Brain microvascular endothelial cell (primary cell): ENCODE measurements at regions not wholly inside any gene's neighbourhood (a gene's known extent, or its start where the extent isn't known, plus 50 kb on each side); places are given as distances from the start of the nearest gene placed in this dataset.
"Not testable (repeated sequence)": the region's sequence is repeated elsewhere in the genome, so short reads cannot be mapped to it uniquely, and the experiment has no call there.

Experiments
- DNase-seq: peaks from one replicate; pipeline ENCODE4 v3.0.0-alpha.2; 2020
- H3K27ac ChIP-seq: fragments of 250-450 bp; sonication (Bioruptor Pico); 2 replicates; pipeline ENCODE4 v1.5.1; 2020; ENCODE audit warnings: mild to moderate bottlenecking, moderate library complexity
- H3K27me3 ChIP-seq: fragments of 250-450 bp; sonication (Bioruptor Pico); replicated peaks from 2 replicates; pipeline ENCODE4 v1.5.1; 2020; ENCODE audit warnings: mild to moderate bottlenecking
- H3K36me3 ChIP-seq: fragments of 250-450 bp; sonication (Bioruptor Pico); replicated peaks from 2 replicates; pipeline ENCODE4 v1.5.1; 2020; ENCODE audit warnings: mild to moderate bottlenecking
- H3K4me3 ChIP-seq: 2 replicates; pipeline ENCODE4 v1.5.1; 2011; ENCODE audit warnings: low read depth, mild to moderate bottlenecking, control low read depth, low read length, moderate library complexity
- in situ Hi-C: cut with HindIII; loops from 2 replicates; pipeline ENCODE4 v1.10.0; 2017; ENCODE audit warnings: low sequenced_read_pairs, low pct_ligation_motif_present
- TF ChIP-seq, protein P1 (sequence below): IDR thresholded peaks from 2 replicates; pipeline ENCODE4 v1.5.1; 2011; ENCODE audit warnings: low read depth, mild to moderate bottlenecking, moderate library complexity, low read length, control low read depth, inconsistent platforms; ENCODE audit errors: missing control alignments

DNA sequence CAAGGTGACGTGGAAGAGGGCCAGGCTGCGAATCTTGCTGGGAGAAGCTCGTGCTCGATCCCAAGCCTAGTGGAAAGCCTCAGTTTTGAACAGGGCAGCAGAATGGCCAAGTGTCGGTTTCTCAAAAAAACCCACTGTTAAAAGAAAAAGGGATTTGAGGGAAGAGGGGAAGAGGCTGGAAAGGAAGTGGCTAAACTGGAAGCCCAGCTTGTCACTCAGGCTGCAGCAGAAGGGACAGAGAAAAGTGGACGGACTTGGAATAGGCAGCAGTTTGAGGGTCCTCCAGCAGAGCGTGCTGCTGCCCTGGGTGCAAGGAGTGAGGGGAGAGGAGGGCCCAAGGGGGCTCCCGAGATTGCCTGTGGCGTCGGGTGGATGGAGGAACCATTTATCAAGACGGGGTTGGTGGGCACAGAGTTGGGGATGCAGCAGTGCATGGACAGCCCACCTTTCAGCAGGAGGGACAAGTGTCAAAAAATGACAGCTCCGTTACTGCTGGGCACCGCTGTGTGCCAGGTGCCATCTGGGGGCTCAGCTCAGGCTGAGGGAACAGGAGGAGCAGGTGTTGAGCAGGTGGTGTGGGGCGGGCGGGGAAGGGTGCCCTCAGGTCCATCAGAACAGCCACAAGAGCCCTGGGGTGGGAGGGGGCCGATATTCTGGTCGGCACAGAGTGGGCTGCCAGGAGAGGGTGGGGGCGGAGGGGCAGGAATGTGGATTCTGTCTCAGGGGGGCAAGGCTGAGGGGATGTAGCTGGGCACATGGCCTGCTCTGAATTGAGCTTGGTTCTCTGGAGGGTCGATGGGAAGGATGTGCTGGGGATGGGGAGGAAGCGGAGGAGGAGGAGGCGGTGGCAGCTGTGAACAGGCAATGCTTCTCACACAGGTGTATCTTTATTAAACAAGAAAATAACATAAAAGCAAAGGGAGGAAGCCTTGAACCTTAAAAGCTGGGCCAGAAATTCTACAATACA lies 73.1 kb upstream of the METTL9 start:
- in situ Hi-C loops, DNase-seq, H3K27me3 ChIP-seq, H3K27ac ChIP-seq, H3K36me3 ChIP-seq, H3K4me3 ChIP-seq: not testable (repeated sequence)
- TF ChIP-seq, protein P1, sequence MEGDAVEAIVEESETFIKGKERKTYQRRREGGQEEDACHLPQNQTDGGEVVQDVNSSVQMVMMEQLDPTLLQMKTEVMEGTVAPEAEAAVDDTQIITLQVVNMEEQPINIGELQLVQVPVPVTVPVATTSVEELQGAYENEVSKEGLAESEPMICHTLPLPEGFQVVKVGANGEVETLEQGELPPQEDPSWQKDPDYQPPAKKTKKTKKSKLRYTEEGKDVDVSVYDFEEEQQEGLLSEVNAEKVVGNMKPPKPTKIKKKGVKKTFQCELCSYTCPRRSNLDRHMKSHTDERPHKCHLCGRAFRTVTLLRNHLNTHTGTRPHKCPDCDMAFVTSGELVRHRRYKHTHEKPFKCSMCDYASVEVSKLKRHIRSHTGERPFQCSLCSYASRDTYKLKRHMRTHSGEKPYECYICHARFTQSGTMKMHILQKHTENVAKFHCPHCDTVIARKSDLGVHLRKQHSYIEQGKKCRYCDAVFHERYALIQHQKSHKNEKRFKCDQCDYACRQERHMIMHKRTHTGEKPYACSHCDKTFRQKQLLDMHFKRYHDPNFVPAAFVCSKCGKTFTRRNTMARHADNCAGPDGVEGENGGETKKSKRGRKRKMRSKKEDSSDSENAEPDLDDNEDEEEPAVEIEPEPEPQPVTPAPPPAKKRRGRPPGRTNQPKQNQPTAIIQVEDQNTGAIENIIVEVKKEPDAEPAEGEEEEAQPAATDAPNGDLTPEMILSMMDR = peak; percentile 18

DNA sequence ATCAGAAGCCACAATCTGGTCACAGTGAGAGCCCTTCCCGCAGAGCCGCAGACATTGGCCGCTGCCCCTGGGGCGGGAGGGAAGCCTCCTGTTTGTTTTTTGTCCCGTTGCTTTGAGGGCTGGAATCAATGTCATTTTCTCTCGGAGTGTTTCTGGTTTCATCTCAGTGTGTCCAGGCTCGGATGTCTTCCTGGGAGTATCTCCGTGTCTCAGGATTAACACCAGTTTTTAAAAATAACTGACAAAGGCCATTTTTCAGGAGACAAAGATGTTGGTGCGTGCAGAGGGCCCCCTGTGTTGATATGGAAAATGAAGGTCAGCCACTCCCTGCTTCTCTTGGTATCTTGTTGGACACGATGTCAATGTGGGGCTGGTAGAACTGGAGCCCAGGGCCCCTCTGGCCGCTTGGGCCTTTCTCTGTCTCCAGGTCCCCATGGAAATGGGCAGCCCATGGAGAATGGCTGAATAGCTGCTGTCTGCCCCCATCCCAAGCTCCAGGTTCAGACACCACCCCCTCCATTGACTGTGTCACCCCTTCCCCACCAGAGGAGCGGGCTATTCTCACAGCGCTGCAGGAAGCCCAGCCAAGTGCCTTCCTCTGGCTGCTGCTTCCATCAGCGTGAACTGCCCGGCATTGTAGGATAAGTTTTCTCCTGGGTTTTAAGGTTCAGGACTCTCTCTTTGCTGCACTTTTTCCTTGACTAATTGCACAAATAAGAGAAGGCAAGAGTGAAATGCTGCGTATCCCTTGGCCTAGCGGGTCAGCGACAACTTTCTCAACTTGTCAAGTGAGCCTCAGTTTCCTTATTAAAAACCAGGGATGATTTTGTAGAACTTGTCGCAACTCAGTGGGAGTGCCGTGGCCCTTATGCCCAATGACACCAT lies 72.2 kb upstream of the METTL9 start:
- no peaks in the 10 kb centered on the region for H3K27me3 ChIP-seq
- in situ Hi-C loops = no loop called here
- DNase-seq = no peak
- H3K4me3 ChIP-seq = no peak overlapping the region
- TF ChIP-seq, protein P1 = no peak
- H3K36me3 ChIP-seq = no peaks in the 10 kb centered on the region
- H3K27ac ChIP-seq = no peak overlapping the region

DNA sequence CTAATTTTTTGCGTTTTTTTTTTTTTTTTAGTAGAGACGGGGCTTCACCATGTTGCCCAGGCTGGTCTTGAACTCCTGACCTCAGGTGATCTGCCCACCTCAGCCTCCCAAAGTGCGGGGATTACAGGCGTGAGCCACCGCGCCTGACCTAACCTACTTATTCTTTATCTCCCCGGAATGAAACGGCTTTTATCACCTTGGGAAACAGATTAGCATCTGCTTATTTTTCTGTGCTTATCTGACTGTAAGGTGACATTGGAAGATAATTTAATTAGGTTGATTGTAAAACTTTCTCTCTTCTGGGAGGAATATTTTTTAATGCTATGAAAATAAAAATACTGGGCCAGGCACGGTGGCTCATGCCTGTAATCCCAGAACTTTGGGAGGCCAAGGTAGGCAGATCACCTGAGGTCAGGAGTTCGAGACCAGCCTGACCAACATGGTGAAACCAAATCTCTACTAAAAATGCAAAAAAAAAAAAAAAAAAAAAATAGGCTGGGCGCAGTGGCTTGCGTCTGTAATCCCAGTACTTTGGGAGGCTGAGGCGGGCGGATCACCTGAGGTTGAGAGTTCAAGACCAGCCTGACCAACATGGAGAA lies 70.2 kb upstream of the METTL9 start:
- H3K27me3 ChIP-seq, DNase-seq, H3K4me3 ChIP-seq, H3K27ac ChIP-seq, in situ Hi-C loops, H3K36me3 ChIP-seq: not testable (repeated sequence)

DNA sequence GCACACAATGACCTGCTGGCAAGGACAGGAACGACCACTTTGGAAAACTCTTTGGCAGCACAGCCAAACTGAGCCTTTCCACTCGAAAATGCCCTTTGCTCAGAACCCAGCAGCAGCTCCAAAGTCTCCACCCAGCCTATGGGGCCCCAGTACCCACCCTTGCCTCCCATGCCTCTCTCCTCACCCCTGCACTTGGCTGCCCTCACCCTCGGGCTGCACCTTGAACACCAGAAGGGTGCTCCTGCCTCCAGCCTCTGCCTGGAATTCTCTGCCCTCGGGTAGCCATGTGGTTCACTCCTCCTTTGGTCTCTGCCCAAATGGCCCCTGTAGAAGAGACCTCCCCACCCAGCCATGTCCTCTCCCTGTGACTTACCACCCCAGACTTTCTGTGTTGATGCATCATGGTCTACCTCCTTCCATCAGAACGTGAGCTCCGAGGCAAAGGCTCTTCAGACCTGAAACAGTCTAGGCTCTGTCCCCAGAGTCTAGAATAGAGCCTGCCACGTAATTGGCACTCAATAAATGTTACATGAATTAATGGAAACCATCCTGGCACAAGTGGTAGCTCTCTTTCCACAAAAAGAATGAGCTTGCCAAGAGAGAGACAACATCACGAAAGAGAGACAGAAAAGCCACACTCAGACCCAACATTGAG lies 68.5 kb upstream of the METTL9 start:
- H3K27ac ChIP-seq, in situ Hi-C loops, DNase-seq, H3K36me3 ChIP-seq, H3K27me3 ChIP-seq, H3K4me3 ChIP-seq: not testable (repeated sequence)

DNA sequence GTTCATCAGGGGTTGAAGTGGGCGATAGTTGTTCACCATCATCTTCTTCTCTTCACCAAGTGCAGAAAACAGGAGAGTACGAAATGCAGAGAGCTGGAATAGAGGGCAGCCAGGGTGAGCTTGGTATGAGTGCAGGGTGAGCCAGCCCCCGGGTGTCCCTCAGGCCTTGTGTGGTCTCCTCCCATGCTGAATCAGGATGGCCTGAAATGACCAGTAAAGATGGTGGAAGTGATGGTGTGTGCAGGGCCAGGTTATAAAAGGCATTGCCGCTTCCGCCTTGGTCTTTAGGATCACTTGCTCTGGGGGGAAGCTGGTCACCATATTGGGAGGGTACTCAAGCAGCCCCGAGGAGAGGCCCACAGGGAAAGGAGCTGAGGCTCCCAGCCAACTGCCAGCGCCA lies 66.4 kb upstream of the METTL9 start:
- H3K27ac ChIP-seq, H3K27me3 ChIP-seq, DNase-seq, H3K36me3 ChIP-seq, H3K4me3 ChIP-seq, in situ Hi-C loops: not testable (repeated sequence)

DNA sequence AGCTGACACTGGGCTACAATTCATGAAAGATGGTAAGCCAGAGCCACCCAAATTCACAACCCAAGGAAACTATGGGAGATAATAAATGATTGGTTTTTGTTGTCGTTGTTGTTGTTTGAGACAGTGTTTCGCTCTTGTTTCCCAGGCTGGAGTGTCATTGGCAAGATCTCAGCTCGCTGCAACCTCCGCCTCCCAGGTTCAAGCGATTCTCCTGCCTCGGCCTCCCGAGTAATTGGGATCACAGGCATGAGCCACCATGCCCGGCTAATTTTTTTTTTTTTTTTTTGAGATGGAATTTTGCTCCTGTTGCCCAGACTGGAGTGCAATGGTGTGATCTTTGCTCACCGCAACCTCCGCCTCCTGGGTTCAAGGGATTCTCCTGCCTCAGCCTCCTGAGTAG lies 65.9 kb upstream of the METTL9 start:
- DNase-seq, H3K27me3 ChIP-seq, H3K4me3 ChIP-seq, H3K36me3 ChIP-seq, H3K27ac ChIP-seq, in situ Hi-C loops: not testable (repeated sequence)

DNA sequence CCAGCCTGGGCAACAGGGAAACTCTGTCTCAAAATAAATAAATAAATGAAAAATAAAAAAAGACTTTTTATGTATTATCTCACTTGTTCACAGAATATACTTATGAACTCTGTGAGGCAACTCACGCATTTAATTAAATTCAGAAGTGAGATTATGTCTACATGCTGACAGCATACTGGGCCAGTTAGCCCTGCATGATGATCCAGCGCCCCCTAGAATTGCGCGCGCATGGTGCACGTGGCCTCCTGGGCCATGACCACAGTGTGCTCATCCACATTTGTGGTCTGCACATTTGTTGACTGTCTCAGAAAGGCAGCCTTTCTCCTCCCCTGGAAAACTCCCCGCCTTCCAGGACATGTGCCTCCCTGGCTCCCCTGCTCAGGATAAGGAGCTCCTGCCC lies 64.8 kb upstream of the METTL9 start:
- H3K27ac ChIP-seq, in situ Hi-C loops, DNase-seq, H3K36me3 ChIP-seq, H3K4me3 ChIP-seq, H3K27me3 ChIP-seq: not testable (repeated sequence)
- TF ChIP-seq, protein P1 = peak; percentile 20

DNA sequence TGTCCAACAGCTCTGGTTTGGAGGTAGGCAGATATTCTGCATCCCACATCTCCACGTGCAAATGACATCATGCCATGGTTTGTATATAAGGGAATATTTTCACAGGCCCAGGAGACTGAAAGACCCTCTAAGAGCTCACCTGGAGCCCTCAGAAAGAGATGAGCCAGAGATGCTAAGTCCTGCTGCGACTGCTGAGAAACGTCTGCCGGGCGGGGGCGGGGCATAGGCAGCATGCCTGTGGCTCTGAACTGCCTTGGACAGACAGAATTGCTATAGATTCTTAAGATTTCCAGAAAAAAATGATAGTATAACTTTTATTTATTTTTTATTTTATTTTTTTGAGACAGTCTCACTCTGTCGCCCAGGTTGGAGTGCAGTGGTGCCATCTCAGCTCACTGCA lies 64.2 kb upstream of the METTL9 start:
- DNase-seq, H3K4me3 ChIP-seq, H3K27me3 ChIP-seq, H3K36me3 ChIP-seq, H3K27ac ChIP-seq, in situ Hi-C loops: not testable (repeated sequence)

DNA sequence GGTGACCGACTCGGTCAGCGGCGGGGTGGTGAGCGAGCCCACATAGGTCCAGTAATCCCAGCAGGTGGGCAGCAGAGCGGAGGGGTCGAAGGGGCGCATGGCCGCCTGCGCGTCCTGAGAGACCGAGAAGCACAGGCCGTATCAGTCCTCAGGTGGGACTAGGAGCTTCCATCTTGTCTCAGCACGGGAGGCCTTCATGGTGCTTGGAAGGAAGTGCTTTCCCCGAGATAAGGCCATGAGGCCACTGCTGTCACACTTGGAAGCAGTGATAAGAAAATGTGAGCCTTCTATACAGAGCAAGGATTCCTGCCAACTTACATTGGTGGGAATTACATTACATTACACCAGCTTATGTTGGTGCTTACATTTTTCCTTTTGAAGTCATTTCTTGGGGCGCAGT lies 62.6 kb upstream of the METTL9 start:
- H3K36me3 ChIP-seq, DNase-seq, H3K27me3 ChIP-seq, H3K4me3 ChIP-seq, in situ Hi-C loops, H3K27ac ChIP-seq: not testable (repeated sequence)

DNA sequence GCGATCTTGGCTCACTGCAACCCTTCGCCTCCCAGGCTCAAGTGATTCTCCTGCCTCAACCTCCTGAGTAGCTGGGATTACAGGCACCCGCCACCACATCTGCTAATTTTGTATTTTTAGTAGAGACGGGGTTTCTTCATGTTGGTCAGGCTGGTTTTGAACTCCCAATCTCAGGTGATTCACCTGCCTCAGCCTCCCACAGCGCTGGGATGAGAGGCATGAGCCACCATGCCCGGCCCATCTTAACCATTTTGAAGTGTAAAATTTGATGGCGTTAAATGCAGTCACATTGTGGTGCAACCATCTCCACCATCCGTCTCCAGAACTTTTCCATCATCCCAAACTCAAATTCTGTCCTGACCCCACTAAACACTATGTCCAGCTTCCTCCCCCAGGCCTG lies 61.8 kb upstream of the METTL9 start:
- in situ Hi-C loops, H3K27me3 ChIP-seq, H3K36me3 ChIP-seq, DNase-seq, H3K4me3 ChIP-seq, H3K27ac ChIP-seq: not testable (repeated sequence)
